OCI-LY7 (cell line): ENCODE measurements at regions not wholly inside any gene's neighbourhood (a gene's known extent, or its start where the extent isn't known, plus 50 kb on each side); places are given as distances from the start of the nearest gene placed in this dataset.

Source experiments
- EZH2phosphoT487 ChIP-seq: fragments of 200-600 bp; sonication (generic); IDR thresholded peaks from 2 replicates; pipeline ENCODE4 v1.6.1; 2018; ENCODE audit warnings: low read depth, borderline replicate concordance, mild to moderate bottlenecking, mixed run types, antibody characterized with exemption, low read length, moderate library complexity, mixed read lengths
- TF ChIP-seq, protein P1 (sequence below): fragments of 200-600 bp; sonication (generic); conservative IDR thresholded peaks from 2 replicates; pipeline ENCODE4 v1.5.1; 2014; ENCODE audit warnings: mild to moderate bottlenecking, antibody characterized with exemption, low read length, moderate library complexity, mixed read lengths

DNA sequence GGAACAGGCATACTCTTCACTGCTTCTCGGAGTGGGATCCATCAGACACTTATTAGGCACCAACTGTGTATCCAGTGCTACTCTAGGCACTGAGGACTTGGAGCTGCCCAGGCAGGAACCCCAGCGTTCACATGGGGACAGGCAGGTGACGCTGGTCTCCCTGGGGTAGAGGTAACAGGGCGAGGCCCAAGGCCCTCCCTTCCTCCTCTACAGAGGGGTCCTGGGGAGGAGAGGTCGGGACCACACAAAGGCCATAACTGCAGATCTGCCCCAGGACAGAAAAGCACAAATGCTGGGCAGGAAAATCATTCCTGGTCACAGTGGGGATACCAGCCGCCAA, 262.2 kb downstream of the BRD1 start:
- TF ChIP-seq, protein P1, sequence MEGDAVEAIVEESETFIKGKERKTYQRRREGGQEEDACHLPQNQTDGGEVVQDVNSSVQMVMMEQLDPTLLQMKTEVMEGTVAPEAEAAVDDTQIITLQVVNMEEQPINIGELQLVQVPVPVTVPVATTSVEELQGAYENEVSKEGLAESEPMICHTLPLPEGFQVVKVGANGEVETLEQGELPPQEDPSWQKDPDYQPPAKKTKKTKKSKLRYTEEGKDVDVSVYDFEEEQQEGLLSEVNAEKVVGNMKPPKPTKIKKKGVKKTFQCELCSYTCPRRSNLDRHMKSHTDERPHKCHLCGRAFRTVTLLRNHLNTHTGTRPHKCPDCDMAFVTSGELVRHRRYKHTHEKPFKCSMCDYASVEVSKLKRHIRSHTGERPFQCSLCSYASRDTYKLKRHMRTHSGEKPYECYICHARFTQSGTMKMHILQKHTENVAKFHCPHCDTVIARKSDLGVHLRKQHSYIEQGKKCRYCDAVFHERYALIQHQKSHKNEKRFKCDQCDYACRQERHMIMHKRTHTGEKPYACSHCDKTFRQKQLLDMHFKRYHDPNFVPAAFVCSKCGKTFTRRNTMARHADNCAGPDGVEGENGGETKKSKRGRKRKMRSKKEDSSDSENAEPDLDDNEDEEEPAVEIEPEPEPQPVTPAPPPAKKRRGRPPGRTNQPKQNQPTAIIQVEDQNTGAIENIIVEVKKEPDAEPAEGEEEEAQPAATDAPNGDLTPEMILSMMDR, result no peak
- no peak for TF ChIP-seq EZH2phosphoT487
